Right renal pelvis (tissue), 4 donors: ENCODE measurements at regions not wholly inside any gene's neighbourhood (a gene's known extent, or its start where the extent isn't known, plus 50 kb on each side); places are given as distances from the start of the nearest gene placed in this dataset.

Source experiments
- DNase-seq, 4 donors: peaks; one replicate each; pipeline ENCODE4 v3.0.0-alpha.2; 2013; ENCODE audit warnings: low read depth in 4 of 4, low spot score in 3 of 4, missing footprints in 1 of 4

DNA sequence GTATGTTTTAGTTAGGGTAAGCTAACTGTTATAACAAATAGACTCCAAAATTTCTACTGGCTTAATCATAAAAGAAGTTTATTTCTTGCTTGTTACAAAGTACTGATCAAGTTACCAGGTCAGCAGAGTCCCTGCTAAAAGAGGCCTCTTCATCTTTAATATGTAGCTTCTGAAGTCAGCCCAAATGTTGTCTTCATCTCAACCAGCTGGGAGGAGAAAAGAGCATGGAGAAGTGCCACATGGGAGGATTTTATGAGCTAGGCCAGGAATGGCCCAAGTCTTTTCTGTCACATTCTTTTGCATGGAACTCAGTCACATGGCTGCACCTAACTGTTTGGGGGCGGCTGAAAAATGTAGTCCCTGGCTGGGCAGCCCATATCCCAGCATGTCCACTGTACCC, 63.2 kb upstream of the APOBEC4 start:
- DNase-seq, result no peak

DNA sequence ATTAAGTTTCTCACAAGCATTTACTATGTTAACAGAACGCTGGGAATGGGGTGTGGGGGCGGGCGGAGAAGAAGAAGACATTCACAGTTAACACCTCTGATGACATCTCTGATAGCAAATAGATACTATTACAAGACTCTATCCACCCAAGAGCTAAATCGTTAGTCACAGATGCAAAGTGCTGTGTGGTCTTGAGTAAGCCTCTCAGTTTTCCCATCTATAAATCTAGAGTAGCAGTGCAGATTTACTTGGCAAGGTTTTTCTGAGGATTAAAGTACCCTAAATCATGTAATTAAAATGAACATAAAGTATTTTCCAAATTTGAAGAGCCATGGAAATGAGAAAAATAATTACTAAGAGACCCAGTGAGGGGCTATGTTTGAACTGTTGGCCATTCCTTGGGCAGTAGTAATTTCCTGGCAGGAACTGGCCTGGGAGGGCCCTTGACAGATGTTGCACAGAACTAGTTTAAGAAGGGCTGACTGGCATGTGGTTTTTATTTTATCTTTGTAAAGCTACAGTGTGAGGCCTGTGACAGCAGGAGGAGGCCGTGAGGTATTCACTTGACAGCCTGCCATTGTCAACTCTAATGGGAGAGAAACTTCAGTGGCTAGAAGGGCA, 58.7 kb upstream of the APOBEC4 start:
- no peak for DNase-seq

DNA sequence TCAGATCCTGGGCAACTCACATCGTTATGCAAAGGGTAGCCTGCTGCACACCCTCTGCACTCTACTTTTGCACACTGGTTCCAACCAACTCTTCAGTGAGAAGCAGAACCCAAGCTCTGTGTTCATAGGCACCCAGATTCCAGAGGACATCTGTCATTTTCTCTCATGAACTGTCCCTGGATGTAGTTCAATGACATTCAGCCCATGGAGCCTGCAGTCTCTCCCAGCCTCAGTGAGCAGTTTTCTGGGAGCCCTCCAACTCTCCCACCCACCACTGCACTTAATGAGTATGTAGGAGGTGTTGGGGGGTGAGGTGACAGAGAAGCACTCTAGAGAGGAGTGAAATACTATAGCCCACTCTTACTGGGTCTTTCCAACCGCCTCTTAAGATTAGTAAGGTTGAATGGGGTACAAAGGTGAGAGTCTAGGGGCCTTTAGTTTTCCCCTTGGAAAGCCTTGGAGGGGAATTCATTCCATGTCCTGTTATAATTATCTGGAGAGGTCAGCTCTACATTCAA, 58.1 kb upstream of the APOBEC4 start:
- DNase-seq, result no peak

DNA sequence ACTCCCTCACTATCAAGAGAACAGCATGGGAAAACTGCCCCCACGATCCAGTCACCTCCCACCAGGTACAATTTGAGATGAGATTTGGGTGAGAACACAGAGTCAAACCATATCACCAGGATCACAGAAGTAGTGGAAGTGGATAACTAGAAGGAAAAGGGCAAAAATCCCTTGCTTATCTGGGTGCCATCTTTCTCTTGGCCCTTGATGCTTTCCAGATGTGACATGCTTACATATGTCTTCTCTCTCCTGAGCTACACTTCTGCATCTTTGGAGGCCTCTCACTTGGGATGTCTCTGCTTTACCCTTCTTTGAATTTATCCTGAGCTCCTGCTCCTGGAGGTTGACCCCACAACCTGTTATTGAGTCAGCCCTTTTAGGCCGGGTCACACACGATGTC, 57.6 kb upstream of the APOBEC4 start:
- DNase-seq, result no peak

DNA sequence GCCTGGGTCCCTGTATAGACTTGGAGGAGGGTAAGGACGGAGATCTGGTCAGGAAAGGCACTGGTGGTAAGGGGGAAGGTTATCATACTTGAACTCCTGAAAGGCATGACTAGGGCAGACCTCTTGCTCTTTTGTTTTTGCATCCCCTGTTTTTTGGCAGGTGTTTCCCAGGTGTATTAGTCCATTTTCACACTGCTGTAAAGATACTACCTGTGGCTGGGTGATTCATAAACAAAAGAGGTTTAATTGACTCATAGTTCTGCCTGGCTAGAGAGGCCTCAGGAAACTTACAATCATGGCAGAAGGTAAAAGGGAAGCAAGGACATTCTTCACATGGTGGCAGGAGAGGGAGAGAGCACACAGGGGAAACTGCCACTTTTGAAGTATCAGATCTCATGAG, 57.2 kb upstream of the APOBEC4 start:
- DNase-seq, result no peak

DNA sequence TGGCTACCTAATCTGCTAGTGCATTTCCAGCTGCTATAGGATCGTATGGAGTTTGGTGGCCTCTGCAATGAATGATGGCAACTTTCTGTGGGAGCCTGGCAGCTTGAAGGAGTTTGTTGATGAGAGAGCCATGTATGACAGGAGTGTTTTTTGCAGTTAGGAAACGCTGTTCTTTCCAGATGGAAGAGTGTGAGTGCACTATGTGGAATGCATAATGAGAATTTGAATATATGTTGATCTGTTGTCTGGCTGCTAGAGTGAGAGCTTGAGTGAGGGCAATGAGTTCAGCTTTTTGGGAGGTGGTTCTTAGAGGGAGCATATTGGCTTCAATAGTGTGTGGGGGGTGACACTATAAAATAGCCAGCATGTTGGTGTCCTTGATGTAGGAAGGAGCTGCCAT, 51.0 kb upstream of the APOBEC4 start:
- no peak for DNase-seq
